T-helper 1 cell treated with Interleukin-12 subunit alpha and Interleukin-12 subunit beta and Interleukin-4 antibody, amounts not matched to agents 30 ng/mL and 1 ng/mL, for 36 hours (primary cell): ENCODE measurements at regions not wholly inside any gene's neighbourhood (a gene's known extent, or its start where the extent isn't known, plus 50 kb on each side); places are given as distances from the start of the nearest gene placed in this dataset.

Experiments
- intact Hi-C: fragments of 100-400 bp; cut with micrococcal nuclease; formaldehyde crosslinking; loops from one replicate; pipeline ENCODE4 v1.15.1; 2024

GRCh38 chr12:124687917-124688316, 120.5 kb upstream of the NCOR2 start:
- intact Hi-C loops, result no loop called here

- intact Hi-C loops, result no loop called here
Observed at GRCh38 chr12:124687174-124687902, 119.9 kb upstream of the NCOR2 start.

GRCh38 chr12:124686370-124687173, 119.2 kb upstream of the NCOR2 start:
- intact Hi-C loops, result no loop called here

DNA sequence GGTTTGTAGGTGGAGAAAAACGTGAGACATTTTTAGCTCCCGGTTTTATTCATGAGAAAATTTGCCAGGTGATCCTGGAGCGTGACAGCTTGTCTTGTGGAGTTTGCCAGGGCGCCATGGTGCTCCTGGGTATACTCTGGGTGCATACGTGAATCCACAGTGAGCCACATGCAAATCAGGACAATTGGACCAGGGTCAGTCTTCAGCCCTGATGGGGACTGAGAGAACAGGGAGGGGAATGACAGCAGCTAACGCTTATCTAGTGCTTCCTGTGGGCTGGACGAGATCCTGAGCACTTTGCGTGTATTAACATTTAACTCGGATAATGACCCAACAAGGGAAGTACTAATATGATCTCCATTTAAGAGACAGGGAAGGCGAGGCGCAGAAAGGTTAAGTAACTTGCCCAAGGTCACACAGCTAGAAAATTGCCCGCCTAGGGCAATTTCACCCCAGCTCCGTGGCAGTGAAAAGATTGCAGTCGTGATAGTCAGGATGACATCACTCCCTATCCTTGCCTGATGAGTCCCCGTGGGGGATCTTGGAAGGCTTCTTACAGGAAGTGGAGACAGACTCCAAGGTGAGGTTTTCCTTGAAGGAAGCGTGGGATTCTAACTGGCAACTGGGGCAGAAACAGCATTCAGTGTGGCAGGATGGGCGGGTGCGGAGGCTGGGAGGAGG, 118.4 kb upstream of the NCOR2 start:
- intact Hi-C loops, result no loop called here

GRCh38 chr12:124684971-124685688, 117.7 kb upstream of the NCOR2 start:
- intact Hi-C loops, result no loop called here

GRCh38 chr12:124684496-124684895, 117.1 kb upstream of the NCOR2 start:
- intact Hi-C loops, result no loop called here

DNA sequence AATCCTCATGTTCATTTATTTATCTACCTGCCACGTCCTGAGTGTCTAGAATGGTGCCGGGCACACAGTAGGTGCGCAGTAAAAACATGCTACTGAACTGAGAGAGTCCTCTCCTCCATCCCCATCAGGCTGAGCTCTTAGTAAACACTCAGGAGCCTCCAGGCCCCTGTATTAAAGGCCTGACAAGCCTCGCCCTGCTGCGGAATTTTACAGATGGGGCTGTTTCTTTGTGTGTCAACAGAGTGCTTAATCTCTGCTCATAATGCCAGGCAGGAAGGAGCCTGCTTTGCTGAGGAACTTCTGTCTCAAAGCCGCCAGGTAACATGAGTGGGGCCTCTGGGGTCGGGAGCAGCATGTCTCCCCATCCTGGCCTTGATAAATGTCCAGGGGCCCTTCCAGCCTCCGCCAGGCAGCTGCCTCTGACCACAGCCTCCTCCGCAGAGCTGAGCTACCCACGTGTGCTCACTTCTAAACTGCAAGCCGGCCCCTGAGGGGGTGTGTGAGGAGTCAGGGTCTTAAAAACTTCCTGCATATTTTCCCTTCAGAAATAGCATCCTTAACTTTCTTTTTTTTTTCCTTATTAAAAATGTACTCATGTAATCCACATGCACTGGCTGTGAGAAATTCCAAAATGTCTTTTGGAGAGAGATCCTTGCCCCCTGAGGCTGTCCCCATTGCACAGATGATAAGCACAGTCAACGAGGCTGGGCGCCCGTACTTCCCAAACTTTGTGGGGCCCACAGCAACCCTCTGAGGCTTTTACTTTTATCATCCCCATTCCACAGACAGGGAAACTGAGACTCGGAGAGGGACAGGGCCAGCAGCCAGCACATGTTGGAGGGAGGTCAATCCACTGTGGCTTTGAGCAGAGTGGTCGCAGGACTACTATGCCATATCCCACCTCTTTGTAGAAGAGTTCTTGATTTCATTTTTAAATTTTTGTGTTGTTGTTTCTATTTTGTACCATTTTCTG, 116.0 kb upstream of the NCOR2 start:
- intact Hi-C loops, result no loop called here

DNA sequence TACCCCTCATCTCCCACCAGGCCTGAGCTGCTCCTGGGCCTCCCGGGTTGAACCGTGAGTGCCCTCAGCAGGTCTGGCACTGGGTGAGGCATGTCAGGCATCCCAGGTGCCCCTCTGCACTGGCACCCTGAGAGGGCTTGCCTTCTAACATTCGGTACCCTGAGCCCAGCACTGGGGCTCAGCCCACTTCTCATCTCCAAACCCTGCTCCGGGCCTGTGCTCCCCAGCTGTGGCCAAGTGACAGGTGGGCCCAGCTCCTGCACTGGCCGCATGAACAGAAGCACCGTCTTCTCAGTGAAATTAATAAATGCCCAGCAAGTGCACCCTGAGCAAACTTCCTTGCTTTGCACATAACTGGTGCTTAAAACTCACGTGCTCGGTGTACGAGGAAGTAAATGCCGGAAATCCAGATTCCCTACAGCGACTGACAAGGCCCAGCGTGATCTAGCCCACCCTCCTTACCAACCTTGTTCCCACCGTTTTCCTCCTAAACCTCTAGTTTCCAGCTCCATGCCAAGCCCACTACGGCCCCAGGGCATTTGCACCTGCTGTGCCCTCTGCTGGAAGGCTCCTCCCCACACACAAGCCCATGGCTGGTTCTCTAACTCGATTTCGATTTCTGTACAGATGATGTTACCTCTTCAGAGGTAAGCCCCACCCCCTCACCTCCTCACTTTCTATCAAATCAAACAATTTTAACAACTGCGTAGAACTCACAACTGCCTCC, 115.2 kb upstream of the NCOR2 start:
- intact Hi-C loops, result no loop called here

GRCh38 chr12:124681779-124682391, 114.5 kb upstream of the NCOR2 start:
- intact Hi-C loops, result no loop called here

- intact Hi-C loops, result no loop called here
Observed at GRCh38 chr12:124680863-124681778, 113.7 kb upstream of the NCOR2 start.

DNA sequence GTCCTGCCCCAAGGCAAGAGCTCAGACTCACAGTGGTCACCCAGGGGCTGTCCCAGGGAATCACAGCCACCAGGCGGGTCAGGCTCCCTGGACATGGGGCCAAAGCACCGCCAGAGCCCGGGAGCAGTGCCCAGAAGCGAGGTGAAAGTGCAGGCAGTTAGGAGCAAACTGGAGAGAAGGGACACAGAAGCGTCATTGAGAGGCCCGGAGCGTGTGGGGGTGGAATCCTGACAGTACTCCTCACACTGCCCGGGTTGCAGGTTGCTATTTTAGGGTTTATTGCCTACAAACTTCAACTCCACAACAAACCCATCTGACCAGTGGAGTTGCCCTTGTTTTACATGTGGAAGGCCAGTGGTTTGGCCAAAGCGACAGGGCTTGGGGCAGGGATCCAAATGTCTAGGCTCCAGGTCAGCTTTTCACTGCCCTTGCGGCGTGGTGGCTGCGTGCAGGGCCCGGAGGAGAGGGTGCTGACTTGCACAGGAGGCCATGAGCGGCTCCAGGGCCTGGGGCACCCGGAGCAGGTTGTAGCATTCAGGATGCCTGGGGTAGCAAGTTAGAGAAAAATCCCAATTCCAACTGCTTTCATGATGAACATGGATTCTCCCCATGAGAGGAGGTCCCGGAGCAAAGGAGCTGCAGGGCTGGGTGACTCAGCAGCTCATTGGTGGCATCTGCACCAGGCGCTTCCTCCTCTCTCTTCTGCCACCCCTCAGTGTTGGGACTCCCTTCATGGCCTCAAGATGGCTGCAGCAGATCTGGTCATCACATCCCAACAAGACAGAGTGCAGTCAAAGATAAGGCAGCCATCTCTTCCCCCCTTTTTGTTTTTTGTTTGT, 112.3 kb upstream of the NCOR2 start:
- intact Hi-C loops, result no loop called here

DNA sequence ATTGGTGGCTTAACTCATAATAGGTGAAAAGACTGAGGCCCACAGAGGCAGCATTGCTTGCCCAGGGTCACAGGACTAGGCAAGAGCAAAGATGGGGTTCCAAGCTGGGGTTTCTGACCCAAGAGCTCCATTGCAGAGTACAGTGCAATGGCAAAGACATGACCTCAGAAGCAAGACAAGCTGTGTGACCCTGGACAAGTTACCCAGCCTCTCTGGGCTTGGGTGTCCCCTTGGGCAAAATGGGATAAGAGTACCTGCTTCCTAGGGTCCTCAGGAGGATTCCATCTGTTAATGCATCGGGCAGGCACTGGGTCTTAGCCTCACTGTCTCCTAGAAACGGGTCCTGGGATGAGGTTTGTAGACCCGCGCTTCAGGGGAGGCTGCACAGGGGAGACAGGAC, 111.6 kb upstream of the NCOR2 start:
- intact Hi-C loops, result no loop called here

GRCh38 chr12:124678421-124678893, 111.0 kb upstream of the NCOR2 start:
- intact Hi-C loops, result no loop called here

- intact Hi-C loops, result no loop called here
Observed at GRCh38 chr12:124677552-124678356, 110.3 kb upstream of the NCOR2 start.

DNA sequence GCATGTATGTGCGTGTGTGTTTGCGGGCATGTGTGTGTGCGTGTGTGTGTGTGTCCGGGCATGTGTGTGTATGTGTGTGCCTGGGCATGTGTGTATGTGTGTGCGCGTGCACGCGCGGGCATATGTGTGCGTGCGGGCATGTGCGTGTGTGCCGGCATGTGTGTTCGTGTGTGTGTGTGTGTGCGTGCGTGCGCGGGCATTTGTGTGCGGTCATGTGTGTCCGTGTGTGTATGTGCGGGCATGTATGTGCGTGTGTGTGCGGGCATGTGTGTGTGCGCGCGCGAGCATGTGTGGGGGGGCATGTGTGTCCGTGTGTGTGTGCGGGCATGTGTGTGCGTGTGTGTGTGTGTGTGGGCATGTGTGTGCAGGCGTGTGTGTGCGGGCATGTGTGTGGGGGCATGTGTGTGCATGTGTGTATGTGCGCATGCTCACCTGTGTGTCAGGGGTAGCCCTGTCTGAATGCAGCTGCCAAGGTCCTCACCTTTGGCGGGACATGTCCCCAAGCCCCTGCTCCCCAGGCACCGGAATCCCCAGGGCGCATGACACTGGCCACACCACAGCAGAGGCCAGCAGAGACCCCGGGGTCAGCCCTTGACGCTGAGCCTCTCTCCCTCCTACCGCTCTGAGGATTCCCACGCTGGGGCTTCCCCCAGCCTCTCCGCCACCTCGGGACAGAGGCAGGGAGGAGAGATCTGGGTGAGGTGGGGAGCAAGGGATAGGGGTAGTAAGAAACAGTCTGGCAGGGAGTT, 109.5 kb upstream of the NCOR2 start:
- intact Hi-C loops, result no loop called here
